ENCODE measurements at regions not wholly inside any gene's neighbourhood (a gene's known extent, or its start where the extent isn't known, plus 50 kb on each side); places are given as distances from the start of the nearest gene placed in this dataset.
"Not testable (repeated sequence)": the region's sequence is repeated elsewhere in the genome, so short reads cannot be mapped to it uniquely, and the experiment has no call there.

- DNase-seq, result no peak
- no peak for TF ChIP-seq CTCF (IDR thresholded peaks at IDR 0.05; ENCODE audit: low read depth, low read length)
- no peak overlapping the region for H3K4me3 ChIP-seq (ENCODE audit: low read depth, low read length)
Observed at GRCh38 chr11:98296091-98296880, 724.5 kb upstream of the CNTN5 start.

GRCh38 chr11:98300719-98301118 lies 720.0 kb upstream of the CNTN5 start:
- no peaks in the 10 kb centered on the region for H3K9me3 ChIP-seq
- DNase-seq, result no peak
- no peaks in the 10 kb centered on the region for H3K27me3 ChIP-seq
- no peak overlapping the region for H3K4me3 ChIP-seq (ENCODE audit: low read depth, low read length)
- H3K4me1 ChIP-seq, result no peaks in the 10 kb centered on the region
- H3K36me3 ChIP-seq, result no peaks in the 10 kb centered on the region
- no peak for TF ChIP-seq CTCF (IDR thresholded peaks at IDR 0.05; ENCODE audit: low read depth, low read length)

More at GRCh38 chr11:98296091-98296880, 724.5 kb upstream of the CNTN5 start:
- no peaks in the 10 kb centered on the region for H3K27me3 ChIP-seq
- no peaks in the 10 kb centered on the region for H3K4me1 ChIP-seq
- H3K9me3 ChIP-seq, result no peaks in the 10 kb centered on the region
- H3K36me3 ChIP-seq, result no peaks in the 10 kb centered on the region

- TF ChIP-seq CTCF (IDR thresholded peaks at IDR 0.05; ENCODE audit: low read depth, low read length), result no peak
- DNase-seq, result no peak
- H3K9me3 ChIP-seq, result no peaks in the 10 kb centered on the region
Observed at GRCh38 chr11:98307827-98308491, 712.8 kb upstream of the CNTN5 start.

GRCh38 chr11:98330306-98330705 lies 690.4 kb upstream of the CNTN5 start:
- H3K27me3 ChIP-seq; H3K9me3 ChIP-seq; H3K4me3 ChIP-seq (ENCODE audit: low read depth, low read length); DNase-seq; H3K36me3 ChIP-seq; H3K4me1 ChIP-seq: not testable (repeated sequence)

More at GRCh38 chr11:98307827-98308491, 712.8 kb upstream of the CNTN5 start:
- Histone ChIP-seq H3K36me3 (no peaks in the 10 kb centered on the region), H3K4me1 (no peaks in the 10 kb centered on the region), H3K27me3 (no peaks in the 10 kb centered on the region), H3K4me3 (ENCODE audit: low read depth, low read length) (no peak overlapping the region)

GRCh38 chr11:98358551-98358950 lies 662.2 kb upstream of the CNTN5 start:
- TF ChIP-seq CTCF (IDR thresholded peaks at IDR 0.05; ENCODE audit: low read depth, low read length), result no peak
- no peaks in the 10 kb centered on the region; the same call in 1 of the 2 replicates for H3K4me1 ChIP-seq
- H3K27me3 ChIP-seq, result no peaks in the 10 kb centered on the region
- H3K4me3 ChIP-seq (ENCODE audit: low read depth, low read length), result no peak overlapping the region
- H3K9me3 ChIP-seq, result no peaks in the 10 kb centered on the region
- H3K36me3 ChIP-seq, result no peaks in the 10 kb centered on the region
- DNase-seq, result no peak

- DNase-seq, result no peak
- Histone ChIP-seq H3K4me1 (no peaks in the 10 kb centered on the region), H3K4me3 (ENCODE audit: low read depth, low read length) (no peak overlapping the region), H3K9me3 (no peaks in the 10 kb centered on the region), H3K36me3 (no peaks in the 10 kb centered on the region), H3K27me3 (no peaks in the 10 kb centered on the region)
- no peak for TF ChIP-seq CTCF (IDR thresholded peaks at IDR 0.05; ENCODE audit: low read depth, low read length)
Observed at GRCh38 chr11:98365190-98365589, 655.6 kb upstream of the CNTN5 start.

Data from BE2C (cell line).